ENCODE measurements at regions not wholly inside any gene's neighbourhood (a gene's known extent, or its start where the extent isn't known, plus 50 kb on each side); places are given as distances from the start of the nearest gene placed in this dataset.

- TF ChIP-seq ATF2 (IDR thresholded peaks at IDR 0.05; ENCODE audit: low read length), result no peak
These were observed 124.2 kb downstream of the FHL5 start (continued) for GRCh38 chr6:96687121-96687520.
